G401.6 (cell line): ENCODE measurements at regions not wholly inside any gene's neighbourhood (a gene's known extent, or its start where the extent isn't known, plus 50 kb on each side); places are given as distances from the start of the nearest gene placed in this dataset.
A peak's percentile ranks its signal among the peaks of the same experiment; 100 is the strongest.

ENCODE experiments used
- FAIRE-seq: peaks from 2 replicates; lab custom pipeline; 2012; peaks lifted over from hg19 to GRCh38; lab: Jason Lieb, UNC

DNA sequence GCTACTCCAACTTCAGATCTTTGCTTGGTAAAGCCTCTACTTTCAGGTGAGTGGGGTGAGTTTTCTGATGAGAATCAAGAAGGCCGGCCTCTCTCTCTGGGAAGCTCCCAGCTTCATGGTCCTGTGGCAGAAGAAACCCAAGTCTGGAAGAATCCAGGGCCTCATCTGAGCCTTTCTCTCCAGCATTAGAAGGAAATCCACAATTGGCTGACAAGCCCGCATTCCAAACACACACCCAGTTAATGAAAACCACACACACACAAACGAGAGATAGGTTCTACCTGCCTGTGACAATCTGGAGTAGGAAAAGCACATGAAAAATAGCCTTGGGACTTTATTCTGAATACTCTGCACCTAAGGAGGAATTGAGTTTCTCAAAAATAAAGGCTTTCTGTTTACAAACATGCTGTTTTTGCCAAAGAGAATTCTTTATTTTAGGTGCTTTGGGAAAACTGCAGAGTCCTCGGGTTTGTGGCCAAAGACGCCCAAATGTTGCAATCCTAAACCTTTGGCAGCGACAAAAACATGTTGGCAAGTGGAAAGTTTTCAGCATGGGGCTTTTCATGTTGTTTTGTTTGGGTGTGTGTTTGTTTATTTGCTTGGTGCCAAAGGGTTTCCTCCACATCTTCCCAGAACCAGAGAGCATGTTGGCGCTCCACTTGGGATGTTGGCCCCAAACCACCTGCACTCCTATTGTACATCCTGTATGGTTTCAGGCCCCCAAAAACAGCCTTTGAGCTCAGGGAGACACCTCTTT is 216.2 kb downstream of the SETD4 start:
- no peak for FAIRE-seq

GRCh38 chr21:35840949-35841348 is 219.4 kb downstream of the SETD4 start:
- no peak for FAIRE-seq

DNA sequence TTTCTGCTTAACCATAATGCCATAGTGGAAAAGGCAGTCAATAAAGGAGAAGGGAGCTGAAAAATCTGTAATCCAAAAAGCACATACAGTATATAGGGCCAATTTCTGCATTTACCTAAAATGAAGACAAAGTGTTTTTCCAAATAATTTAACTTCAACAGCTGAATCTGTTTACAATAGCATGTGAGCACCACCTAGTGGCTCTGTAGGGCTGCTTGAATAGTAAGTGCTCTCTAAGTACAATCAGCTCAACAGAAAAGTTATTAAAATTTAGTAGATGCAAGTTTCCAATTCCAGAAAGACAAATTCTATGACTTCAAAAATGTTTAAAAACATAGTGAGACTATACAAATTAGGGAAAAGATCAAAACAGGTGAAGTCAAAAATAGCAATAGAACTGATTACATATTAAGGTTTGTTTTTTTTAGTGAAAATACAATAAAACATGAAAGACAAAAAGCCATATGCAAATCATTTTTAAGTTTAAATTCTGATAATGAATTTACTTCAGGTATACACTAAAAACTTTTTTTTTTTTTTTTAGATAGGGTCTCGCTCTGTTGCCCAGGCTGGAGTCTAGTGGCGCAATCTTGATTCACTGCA is 220.0 kb downstream of the SETD4 start:
- FAIRE-seq = peak; percentile 60

DNA sequence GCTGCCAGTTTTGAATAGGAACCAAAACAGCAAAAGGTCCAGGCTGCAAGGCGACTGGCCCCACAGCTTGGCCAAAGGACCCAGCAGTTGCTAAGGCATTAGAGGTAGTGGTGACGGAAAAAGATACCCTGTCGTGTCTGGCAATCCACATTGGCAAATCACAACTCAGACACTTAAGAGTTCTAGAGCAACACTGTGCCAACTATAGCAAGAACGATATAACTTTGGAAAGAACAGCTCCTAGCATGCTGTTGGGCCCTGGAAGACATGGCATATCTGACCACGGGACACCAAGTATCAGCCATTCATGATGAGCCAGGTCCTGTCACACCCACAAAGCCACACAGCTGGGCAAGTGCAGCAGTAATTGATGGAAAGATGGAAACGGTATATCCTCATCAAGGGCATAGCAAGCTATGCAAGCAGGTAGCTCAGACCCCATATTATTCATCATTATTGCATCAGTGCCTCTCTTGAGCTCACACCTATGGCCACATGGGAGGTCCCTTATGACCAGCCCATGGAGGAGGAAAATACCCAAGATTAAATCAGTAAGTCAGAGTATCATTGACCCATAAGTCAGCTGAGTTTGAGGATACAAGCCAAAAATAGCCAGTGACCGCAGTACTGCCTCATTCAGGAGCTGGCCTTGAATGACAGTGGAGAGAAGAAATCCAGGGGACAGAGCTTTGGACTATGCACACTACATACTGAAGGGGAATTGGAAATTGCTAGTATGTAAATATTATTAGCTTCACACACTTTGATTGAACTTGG is 221.2 kb downstream of the SETD4 start:
- no peak for FAIRE-seq

GRCh38 chr21:35838350-35838749 is 222.0 kb downstream of the SETD4 start:
- FAIRE-seq = no peak

DNA sequence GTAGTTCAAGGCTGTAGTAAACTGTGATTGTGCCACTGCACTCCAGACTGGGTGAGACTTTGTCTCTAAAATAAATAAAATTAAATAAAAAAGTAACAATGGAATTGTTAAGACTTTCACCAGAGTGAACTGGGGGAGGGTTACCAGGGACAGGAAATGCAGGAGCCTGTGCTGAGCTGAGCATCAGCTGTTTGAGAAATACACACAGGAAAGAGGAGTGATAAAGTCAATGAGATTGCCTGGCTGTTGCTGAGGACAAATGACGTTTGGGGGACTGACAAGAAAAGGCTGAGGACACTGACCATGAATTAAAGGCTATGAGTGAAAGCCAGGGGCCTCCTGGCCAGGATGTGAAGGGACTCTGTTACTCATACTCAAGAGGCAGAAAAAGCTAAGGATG is 226.3 kb downstream of the SETD4 start:
- no peak for FAIRE-seq

DNA sequence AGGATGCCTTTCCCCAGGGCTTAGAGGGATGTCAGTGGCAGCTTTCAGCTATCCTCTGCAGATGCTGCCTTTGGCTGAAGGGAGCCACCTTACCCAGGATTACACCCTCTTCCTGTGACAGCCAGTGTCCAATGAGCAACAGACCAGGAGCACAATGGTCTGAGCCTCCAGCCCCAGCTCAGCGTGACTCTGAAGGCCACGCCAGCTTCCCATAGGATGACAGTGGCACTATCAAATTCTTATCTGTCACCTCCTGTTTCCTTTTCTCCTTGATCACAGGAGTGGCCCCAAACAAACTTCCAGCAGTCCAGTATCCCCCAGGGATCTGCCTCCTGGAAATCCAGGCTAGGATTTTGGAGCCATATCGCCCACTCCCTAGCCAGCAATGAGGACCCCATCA is 226.9 kb downstream of the SETD4 start:
- FAIRE-seq = no peak

DNA sequence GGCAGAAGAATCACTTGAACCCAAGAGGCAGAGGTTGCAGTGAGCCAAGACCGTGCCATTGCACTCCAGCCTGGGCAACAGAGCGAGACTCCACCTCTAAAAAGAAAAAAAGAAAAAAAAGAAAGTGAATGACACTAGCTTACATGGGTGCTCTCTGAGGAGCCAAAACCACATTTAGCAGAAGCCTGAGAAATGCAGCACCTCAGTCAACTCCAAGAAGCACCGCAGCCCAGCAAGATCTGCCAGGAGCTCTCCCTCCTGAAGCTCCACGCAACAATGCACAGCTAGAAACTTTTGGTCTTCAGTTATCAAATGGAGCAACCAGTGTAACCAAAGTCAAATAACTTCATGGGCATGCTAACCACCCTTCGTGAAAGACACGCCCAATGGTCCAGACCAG is 229.1 kb downstream of the SETD4 start:
- no peak for FAIRE-seq

DNA sequence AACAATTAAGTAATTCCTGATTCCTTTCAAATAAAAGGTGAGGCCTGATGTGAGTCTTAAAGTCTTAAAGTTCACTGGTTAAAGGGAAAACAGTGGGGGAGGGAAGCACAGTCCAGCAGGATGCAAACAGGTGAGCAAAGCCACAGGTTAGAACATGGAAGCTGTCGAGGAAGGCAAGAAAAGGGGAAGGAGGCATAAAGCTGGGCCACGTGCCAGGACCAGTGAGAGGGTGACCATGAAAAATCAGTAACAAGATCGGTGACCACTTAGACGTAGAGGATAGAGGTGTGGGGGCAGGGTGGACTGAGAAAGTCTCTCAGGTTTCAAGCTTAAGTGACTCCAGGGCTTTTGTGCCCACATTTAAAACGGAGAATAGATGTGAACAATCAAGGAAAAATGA is 231.3 kb downstream of the SETD4 start:
- FAIRE-seq = no peak

DNA sequence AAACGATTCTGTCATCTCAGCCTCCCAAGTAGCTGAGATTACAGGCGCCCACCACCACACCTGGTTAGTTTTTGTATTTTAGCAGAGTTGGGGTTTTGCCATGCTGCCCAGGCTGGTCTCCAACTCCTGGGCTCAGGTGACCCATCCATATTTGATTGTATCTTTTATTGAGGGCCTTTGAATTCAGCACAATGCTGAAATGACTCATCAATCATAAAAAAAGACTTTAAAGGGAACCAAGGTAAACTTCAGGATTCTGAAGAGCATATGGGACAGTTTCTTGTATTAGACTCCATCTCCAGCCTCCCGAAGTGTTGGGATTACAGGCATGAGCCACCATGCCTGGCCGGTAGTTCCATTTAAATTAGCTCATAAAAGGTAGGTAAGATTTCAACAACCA is 232.2 kb downstream of the SETD4 start:
- FAIRE-seq = no peak

DNA sequence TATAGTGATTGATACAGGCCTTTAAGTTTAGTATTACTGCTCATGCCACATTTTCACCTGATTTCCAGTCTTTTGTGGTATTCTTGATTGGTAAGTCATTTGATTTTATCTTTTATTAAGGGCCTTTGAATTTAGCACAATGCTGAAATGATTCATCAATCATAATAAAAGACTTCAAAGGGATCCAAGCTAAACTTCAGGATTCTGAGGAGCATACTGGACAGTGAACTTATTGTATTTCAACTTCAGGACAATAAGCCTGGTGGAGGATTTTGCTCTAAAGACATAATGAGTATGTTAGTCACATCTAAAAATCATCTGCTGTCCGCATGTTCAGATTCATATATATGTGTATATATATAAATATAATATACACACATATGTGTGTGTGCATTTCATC is 233.3 kb downstream of the SETD4 start:
- no peak for FAIRE-seq

GRCh38 chr21:35825370-35826353 is 234.7 kb downstream of the SETD4 start:
- FAIRE-seq = no peak

DNA sequence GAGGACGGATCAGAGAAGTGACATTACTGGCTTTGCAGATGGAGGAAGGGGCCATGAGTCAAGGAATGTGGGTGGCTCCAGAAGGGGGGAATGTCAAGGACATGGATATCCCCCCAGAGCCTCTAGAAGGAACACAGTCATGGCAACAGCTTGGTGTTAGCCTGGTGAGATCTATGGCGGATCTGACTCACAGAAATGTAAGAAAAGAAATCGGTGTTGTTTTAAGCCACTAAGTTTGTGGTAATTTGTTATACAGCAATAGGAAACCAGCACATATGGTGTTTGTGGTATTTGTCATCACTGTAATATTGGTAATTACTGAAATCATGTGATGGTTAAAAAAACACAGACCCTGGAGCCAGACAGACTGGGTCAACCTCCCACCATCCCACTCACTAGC is 236.2 kb downstream of the SETD4 start:
- no peak for FAIRE-seq

DNA sequence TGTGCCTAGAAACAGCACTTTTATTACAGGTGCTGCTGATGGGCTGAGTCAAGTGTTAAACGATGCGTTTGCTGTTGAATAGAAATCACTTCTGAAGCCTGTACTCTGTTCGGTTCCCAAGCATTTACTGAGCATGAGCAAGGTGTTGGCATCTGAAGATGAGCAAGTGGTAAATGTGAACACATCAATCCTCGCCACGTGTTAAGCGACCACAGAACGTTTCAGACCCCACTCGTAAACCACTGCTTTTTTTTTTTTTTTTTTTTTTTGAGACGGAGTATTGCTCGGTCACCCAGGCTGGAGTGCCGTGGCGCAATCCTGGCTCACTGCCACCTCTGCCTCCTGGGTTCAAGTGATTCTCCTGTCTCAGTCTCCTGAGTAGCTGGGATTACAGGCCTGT is 241.2 kb downstream of the SETD4 start:
- FAIRE-seq = no peak

- FAIRE-seq = no peak
These were observed 241.7 kb downstream of the SETD4 start for GRCh38 chr21:35818597-35818996.

DNA sequence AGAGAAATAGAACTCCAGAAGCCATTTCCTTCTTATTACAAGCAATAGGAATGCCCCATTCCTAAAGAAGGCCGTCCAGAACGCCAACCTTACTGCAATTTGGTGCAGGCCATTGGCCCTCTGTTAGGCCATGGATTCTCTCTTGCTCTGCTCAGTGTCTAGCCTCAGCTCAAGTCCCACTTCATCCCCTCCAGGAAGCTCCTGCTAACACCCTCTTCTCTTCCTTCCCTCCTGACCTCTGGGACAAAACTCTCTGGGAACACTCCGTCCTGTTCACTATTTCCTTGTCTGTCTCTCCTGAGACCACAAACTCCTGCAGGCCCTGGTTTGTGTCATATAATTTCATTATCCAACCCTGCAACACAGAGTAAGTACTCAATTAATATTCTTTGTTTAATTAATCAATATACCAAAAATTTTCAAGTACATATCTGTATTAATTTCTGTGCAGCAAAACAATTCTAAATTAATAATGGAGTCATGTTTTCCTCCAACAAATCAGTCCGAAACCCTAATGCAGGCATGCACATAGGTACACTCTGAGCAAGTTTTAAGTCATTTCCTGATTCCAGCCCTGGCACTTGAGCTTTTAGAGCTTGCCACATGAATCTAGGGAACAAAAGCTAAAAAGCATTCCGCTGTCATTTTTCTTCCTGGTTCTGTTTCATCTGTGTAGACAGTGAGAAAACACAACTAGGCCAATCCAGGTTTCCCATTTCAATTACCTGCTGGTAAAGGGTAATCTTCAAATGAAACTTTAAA is 245.3 kb downstream of the SETD4 start:
- FAIRE-seq = no peak

GRCh38 chr21:35812679-35813078 is 247.6 kb downstream of the SETD4 start:
- no peak for FAIRE-seq

- FAIRE-seq = no peak
These were observed 249.0 kb downstream of the SETD4 start for GRCh38 chr21:35811191-35811806.

DNA sequence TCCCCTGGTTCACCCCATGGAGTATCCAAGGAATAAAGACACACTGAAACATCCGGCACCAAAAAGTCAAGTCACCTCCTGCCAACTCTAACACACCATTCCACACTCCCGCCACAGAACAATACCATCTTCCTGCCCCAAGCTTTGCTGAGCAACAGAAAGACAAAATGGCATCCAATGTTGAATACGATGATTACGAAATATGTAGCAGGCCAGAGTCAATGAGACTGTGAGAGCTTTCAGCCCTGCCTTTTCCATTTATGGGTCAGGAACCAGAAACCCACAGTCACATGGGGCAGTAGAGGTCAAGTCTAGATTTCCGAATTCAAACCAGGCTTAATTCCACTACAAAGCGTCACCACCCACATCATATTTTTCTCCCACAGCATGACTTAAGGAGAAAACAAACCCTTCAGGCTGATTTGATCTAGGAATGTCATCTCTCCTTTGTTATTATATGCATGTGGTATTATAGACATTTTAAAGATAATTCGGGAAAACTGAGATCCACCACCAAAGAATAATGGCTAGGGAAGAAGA is 249.8 kb downstream of the SETD4 start:
- no peak for FAIRE-seq

DNA sequence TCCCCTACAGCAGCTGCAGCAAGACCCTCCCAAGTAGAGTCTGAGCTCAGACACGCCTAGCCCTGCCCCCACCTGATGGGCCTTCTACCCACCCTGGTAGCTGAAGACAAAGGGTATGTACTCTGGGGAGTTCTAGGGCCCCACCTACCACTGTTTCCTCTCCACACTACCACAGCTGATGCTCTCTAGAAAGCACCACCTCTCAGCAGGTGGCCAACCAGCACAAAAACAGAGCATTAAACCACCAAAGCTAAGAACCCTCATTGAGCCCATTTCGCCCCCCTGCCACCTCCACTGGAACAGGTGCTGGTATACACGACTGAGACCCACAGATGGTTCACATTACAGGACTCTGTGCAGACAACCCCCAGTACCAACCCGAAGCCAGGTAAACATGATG is 258.9 kb downstream of the SETD4 start:
- no peak for FAIRE-seq
